NCI-H2227 treated with DMSO at 0.1 percent for 48 hours (cell line): ENCODE measurements at regions not wholly inside any gene's neighbourhood (a gene's known extent, or its start where the extent isn't known, plus 50 kb on each side); places are given as distances from the start of the nearest gene placed in this dataset.

Experiments used
- DNase-seq: peaks from one replicate; lab custom pipeline; 2025; lab: John Stamatoyannopoulos, UW

DNA sequence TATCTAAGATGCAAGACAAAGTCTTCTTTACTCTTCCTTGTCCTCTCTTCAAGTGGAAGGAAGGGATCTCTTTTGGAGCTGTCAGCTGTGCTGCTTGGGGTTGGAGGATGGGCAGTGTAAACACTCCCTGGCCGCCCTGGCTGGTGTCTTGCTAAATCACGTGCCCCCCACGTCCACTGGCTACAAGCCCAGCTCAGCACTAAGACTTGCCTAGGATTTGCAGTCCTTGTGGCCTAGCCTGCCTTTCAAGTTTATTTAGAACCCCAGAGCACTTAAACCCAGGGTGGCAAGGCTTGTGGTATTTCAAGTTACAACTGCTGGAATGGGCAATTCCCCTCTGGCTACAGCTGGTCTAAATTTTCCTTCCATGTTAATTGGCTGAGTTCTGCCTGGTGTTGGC, 272.4 kb upstream of the MYO3A start:
- no peak for DNase-seq

GRCh38 chr10:25666276-25666675, 267.8 kb upstream of the MYO3A start:
- DNase-seq = no peak

DNA sequence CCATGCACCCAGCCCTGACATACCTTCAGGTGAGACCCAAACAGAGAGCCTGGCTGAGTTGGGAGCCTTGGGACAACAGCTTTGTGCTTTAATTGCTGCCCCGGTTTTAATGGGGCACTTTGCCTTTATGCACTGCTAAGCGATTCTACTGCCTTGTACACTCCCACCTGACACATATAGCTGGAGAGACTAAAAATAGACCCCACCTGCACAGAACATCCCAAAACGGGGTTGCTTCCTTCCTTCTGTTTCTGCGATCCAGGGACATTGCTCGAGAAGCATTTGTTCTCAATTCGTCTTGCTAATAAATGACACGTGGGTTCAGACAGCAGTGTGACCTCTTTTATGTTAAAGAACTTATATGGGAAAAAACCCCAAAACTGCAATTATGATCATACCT, 258.8 kb upstream of the MYO3A start:
- DNase-seq = no peak

GRCh38 chr10:25675615-25676014, 258.4 kb upstream of the MYO3A start:
- DNase-seq = no peak

DNA sequence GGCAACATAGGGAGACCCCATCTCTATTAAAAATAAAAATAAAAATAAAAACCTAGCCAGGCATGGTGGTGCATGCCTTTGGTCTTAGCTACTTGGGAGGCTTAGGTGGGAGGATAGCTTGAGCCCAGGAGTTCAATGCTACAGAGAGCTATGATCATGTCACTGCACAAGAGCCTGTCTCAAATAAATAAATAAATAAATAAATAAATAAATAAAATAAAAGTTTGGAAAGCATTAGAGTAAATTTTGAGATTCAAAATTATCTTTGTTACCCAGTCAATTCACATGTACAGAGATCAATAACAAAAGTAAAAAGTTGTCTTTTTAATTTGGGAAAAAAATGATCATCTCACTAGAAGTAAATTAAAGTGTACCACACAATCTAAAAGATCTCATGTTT, 255.8 kb upstream of the MYO3A start:
- DNase-seq = no peak

DNA sequence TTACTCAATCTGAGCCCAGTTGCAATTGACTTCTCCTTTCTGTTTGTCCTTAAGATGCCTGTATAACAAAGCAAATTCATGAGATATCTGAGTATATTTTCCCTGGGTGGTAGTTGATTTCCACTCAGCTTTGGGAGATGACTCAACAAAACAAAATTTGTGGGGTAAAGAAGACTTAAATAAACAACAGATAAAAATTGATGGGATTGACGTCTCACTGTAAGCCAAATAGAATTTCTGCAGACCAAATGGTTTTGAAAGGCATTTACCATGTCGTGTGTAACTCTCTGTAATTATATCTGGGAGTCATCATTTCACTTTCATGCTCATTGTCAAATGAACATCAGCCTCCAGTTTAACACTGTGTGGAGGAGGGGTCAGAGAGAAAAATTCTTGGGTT, 255.4 kb upstream of the MYO3A start:
- DNase-seq = no peak

DNA sequence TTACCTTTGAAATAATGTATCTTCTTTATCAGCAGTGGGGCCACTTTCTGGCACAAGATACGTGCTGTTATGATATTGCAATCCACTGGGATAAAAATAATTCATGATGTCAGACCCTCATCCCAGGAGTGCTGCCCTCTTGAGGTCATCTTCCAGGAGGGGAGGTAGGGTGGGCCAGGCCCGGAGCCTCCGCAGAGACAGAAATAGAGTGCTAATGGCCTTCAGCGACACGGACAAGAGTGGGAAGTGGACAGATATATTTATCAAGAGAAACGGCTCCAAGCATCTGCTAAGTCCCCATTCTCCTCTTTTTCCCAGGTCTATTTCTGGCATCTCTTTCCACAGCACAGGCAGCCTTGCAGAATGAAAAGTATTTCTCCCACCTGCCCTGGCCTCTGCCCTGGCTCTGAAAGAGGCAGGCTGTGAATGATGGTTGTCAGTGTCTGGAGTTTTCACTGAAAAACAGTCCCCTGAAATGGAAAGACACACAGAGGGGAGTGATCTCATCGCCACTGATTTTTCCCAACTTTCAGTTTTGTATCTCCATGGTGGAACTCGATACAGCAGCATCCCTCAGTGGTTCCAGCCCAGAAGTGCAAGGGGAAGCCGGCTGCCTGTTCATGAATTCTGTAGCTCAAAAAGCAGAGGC, 251.7 kb upstream of the MYO3A start:
- peak; percentile 43 for DNase-seq

DNA sequence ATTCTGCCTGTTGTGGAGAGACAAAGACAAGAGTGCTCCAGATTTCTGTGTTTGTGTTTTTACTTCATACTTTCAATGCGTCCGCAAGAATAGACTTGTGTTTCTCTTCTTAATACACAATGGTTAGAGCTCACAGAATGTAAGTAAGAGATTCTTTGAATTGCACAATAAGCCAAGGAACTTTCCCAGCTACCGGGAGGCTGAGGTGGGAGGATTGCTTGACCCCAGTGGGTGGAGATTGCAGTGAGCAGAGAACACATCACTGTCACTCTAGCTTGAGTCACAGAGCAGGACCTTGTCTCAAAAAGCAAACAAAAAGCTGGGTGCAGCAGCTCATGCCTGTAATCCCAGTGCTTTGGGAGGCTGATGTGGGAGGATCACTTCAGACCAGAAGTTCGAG, 250.7 kb upstream of the MYO3A start:
- peak; percentile 7 for DNase-seq

GRCh38 chr10:25687521-25687920, 246.5 kb upstream of the MYO3A start:
- DNase-seq = no peak

DNA sequence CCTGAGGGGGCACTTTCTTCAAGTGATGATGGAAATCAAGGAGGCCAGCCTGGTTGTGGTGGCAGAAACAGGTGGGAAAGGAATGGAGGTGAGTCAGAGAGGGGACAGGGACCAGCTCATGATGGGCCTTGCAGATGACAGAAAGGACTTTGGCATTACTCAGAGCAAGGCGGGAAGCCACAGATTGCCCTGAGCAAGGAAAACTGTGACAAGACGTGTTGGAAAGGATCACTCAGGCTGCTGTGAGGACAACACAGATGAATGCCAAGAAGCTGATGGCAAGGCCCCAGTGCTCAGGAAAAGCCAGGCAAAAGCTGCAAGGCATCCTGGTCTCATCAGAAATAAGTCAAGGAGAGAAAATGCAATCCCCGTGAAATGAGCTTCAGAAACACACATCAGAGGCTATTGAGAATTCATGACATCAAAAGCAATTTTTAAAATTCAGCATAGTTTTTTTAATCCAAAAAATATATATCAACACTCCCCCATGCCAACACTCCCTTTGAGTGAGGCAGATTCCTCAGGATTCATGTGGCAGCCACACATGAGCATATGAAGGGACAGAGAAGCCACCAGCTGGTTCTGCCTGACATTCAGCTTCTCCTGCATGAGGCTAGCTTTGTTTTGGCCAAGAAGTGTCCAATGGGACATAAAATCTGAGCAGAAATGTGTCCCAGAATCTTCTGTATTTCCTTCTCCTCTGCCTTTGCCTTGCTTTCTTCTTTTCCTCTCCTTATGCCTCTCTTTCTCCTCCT, 244.5 kb upstream of the MYO3A start:
- no peak for DNase-seq

DNA sequence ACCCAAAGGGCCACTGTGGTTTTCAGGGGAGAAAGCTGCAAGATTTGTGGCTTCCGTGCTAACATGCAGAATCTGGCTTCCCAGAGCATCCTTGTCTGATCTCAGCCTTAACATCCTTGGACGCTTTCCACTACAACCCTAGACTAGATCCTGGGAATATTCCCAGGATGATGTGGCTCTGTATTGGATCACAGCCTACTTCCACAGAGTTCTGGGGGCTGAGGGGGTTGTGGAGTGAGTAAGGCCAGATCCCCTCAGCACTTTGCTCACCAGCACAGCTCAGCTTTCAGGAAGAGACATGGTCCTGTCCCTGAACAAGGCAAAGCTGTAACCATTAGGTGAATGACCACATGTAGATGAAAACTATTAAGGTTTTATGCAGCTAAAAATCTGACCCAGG, 241.3 kb upstream of the MYO3A start:
- DNase-seq = no peak

DNA sequence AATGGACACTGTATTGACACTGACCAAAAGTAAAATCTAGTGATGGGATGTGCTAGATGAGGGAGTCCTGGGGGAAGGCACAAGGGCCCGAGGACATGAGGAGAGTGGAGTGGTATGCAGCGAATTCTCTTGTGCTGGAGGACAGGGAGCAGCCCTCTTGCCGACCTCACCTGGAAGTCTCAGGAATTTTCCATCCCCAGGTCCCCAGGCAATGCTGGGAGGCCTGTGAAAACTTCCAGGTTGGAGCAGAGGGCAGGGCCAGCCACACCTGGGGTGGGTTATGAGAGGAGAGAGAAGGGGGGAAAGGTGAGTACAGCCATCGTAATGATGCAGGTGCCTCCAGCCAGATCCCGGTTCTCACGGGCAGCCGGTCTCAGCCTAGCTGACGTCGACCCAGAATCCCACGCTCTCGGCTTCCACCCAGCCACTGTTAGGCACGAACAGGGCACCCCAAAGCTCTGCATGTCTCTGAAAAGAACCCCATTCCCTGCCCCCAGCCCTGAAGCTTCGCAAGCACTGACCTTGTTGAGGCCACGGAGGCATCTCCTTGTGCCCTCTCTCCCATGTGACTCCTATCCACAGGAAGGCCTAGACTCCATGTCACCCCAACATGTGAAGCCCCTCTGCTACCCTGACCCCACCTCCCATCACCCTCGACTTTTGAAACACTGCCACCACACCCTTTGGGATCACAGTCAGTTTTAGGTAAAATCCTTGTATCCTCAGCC, 239.7 kb upstream of the MYO3A start:
- no peak for DNase-seq

- no peak for DNase-seq
These were observed 239.1 kb upstream of the MYO3A start for GRCh38 chr10:25694971-25695370.

- DNase-seq = no peak
These were observed 238.4 kb upstream of the MYO3A start for GRCh38 chr10:25695586-25695985.

DNA sequence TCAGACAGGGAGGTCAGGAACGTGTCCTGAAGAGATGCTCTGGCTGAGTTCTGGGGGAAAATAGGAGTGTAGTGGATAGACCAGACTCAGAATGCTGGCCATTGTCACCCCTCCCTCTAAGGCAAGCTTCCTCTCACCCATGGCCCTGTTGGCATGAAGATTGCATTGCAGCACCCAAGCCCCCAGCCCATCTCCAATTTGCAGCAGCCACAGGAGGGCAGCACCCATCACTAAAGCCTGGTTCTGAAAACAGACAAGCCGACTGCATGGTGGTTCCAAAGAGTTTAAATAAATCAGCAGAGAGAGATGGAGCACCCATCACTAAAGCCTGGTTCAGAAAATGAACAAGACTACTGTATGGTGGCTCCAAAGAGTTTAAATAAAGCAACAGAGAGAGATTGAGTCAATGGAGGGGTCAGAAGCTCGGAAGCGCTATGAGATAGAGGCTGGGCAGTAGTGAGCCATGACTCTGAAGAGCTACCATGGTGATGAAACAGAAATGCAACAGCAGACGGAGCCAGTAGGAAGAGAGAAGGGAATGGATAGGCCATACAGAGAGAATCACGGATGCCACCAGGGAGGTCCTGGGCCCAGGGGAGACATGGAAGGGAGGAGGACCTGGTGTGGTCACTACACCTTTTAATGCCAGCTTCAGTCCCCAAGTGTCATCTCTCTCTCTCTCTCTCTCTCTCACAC, 237.9 kb upstream of the MYO3A start:
- no peak for DNase-seq

DNA sequence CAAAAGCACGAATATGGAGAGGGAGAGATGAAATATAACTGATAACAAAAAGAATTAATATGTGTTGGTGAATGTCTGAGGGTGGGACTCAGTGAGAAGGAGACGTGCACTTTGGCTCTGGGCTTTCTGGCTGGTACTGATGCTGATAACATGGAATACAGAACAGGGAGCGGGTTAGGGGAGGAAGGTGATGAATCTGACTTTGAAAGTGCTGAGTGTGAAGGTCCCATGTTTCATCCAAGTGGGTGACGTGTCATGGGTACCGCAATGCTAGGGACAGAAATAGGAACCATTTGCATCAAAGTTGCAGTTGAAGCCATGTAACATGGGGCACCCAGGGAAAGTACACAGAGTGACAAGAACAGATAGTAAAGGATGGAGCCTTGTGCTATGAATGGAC, 236.6 kb upstream of the MYO3A start:
- no peak for DNase-seq

- DNase-seq = no peak
These were observed 235.4 kb upstream of the MYO3A start for GRCh38 chr10:25698638-25699037.

DNA sequence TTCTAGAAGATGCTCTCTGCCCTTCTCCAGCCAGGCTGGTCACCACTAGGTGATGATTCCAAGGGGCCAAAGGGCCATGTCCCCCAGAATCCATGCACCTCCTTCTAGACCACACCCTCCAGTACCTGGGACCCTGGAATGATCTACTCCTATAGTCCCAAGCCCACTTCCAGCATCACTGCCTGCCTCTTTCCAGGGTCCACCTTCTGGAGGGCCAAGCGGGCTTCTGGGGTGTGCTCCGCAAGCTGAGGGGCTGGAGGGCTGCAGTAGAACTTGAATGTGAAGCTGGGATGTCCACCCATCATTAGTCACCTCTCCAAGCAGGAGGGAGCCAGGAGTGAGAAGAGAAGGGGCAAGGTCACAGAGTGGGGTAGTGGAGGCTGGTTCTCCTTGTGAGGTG, 234.4 kb upstream of the MYO3A start:
- no peak for DNase-seq

DNA sequence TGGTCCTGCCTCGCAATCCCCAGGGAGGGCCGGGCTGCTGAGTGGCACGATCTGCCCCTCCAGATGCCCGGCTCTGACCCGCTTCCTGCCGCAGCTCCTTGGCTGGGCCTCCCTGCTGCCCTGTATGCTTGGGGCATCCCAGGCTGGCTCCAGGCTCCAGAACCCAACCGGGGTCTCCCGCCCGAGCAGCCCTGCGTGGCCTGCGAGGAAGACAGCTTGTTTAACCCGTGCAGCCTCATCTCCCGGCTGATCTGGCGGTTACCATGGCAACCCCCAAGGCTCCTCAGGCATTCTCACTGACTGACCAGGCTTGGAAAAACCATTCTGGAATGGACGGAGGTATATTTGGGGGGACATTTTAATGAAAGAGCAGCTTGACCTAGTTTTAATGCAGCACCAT, 232.4 kb upstream of the MYO3A start:
- DNase-seq = no peak

- no peak for DNase-seq
These were observed 229.4 kb upstream of the MYO3A start for GRCh38 chr10:25704622-25705021.

DNA sequence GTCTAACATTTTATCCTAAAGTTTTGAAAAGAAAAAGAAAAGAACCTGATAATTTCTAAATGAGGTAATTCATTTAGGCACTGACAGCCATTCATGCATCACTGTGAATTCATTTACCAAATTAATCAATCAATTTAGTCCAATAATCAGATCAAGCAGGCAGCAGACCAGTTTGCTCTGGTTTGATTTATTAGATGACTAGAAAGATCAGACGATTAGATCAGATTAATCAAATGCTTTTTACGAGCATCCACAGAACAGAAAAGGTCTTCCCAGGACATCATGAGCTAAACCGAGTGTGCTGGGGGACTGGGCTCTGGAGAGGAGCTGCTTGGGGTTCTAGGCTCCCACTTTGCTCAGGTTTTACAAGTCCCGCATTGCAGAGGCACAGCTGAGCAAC, 226.5 kb upstream of the MYO3A start:
- DNase-seq = no peak

DNA sequence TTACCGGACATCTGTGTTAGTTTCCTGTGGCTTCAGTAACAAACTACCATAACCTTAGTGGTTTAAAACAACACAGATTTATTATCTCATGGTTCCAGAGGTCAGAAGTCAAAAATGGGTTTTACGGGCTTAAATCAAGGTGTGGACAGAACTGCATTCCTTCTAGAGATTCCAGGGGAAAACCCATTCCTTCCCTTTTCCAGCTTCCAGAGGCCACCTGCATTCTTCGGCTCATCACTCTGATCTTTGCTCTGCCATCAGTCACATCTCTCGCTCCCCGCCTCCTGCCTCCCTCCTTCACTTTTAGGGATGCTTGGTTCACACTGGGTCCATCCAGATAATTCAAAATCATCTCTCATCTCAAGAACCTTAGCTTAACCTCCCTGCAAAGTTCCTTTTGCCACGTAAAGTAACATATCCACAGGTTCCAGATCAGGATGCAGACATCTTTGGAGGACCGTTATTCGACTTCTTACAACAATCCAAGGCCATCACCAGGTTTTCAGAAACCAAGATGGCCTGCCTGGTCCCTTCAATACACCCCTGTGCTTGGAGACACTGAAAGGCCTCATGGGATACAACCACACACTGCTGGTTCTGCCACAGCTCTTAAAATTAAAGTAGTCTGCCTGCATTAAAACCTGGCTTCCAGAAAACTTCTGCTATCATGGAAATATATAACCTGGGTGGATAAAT, 225.9 kb upstream of the MYO3A start:
- no peak for DNase-seq
